B cell (primary cell): ENCODE measurements at regions not wholly inside any gene's neighbourhood (a gene's known extent, or its start where the extent isn't known, plus 50 kb on each side); places are given as distances from the start of the nearest gene placed in this dataset.

Source experiments
- ATAC-seq: fragments of 200-7000 bp; cut with Tn5 transposase; one replicate; pipeline ENCODE4 v1.10.0; 2021; ENCODE audit warnings: low read depth, mild to moderate bottlenecking, moderate number of reproducible peaks, moderate library complexity
- CTCF ChIA-PET: fragments of 350-600 bp; sonication (Branson Sonifier 250); formaldehyde crosslinking; loops from one replicate; lab custom pipeline; 2021; ENCODE audit warnings: antibody characterized with exemption, inconsistent platforms; lab: Charles Lee
- POLR2A ChIA-PET: fragments of 350-600 bp; sonication (Branson Sonifier 250); formaldehyde crosslinking; loops from one replicate; lab custom pipeline; 2021; ENCODE audit warnings: antibody characterized with exemption; lab: Charles Lee
- DNase-seq: peaks from one replicate; pipeline ENCODE4 v3.0.0; 2013
- H2AFZ ChIP-seq: 2 replicates; pipeline ENCODE4 v1.6.1; 2012; ENCODE audit warnings: mild to moderate bottlenecking, low read depth, low read length; ENCODE audit not compliant: insufficient read depth, poor library complexity, severe bottlenecking
- H3K27ac ChIP-seq, 2 donors: 1 replicate in 1 of 2; 2 replicates in 1 of 2; pipeline ENCODE4 v1.5.1; 2012 to 2013; ENCODE audit warnings: low read length in 2 of 2, mild to moderate bottlenecking in 2 of 2, moderate library complexity in 1 of 2
- H3K27me3 ChIP-seq, 4 experiments: fragments of 200-600 bp in 1 of 4; sonication (generic) in 1 of 4; replicated peaks in 1 of 4; 1 replicate in 2 of 4; 2 replicates in 2 of 4; pipeline versions ENCODE4 v1.6.1 to v1.7.0; 2013 to 2016; ENCODE audit warnings: low read length in 3 of 4, mild to moderate bottlenecking in 2 of 4, mixed read lengths in 1 of 4, moderate library complexity in 1 of 4; ENCODE audit not compliant: insufficient read depth in 4 of 4, control insufficient read depth in 3 of 4; ENCODE audit errors: control extremely low read depth in 1 of 4
- H3K36me3 ChIP-seq, 2 experiments: replicated peaks in 1 of 2; 1 replicate in 1 of 2; 2 replicates in 1 of 2; pipeline versions ENCODE4 v1.6.1 to v1.7.1; 2013; ENCODE audit warnings: low read length in 1 of 2; ENCODE audit not compliant: insufficient read depth in 2 of 2, control insufficient read depth in 1 of 2; ENCODE audit errors: control extremely low read depth in 1 of 2, extremely low read depth in 1 of 2
- H3K4me1 ChIP-seq, 2 donors: fragments of 200-600 bp in 1 of 2; sonication (generic) in 1 of 2; 1 replicate in 1 of 2; 2 replicates in 1 of 2; pipeline versions ENCODE4 v1.5.1 to v1.6.1; 2013 to 2017; ENCODE audit warnings: low read length in 2 of 2; ENCODE audit not compliant: control insufficient read depth in 2 of 2, insufficient read depth in 2 of 2
- H3K4me2 ChIP-seq: replicated peaks from 2 replicates; pipeline ENCODE3; 2012; ENCODE audit warnings: mild to moderate bottlenecking, low read depth, low read length; ENCODE audit not compliant: poor library complexity, severe bottlenecking
- H3K4me3 ChIP-seq, 5 experiments: fragments of 200-600 bp in 1 of 5; sonication (generic) in 1 of 5; 1 replicate in 3 of 5; 2 replicates in 2 of 5; pipeline versions ENCODE4 v1.5.1 to v1.7.0; 2011 to 2016; ENCODE audit warnings: low read length in 4 of 5, mild to moderate bottlenecking in 4 of 5, low read depth in 2 of 5, control low read depth in 1 of 5, moderate library complexity in 1 of 5; ENCODE audit not compliant: insufficient read depth in 1 of 5; ENCODE audit errors: control extremely low read depth in 1 of 5, extremely low read depth in 1 of 5
- H3K79me2 ChIP-seq: fragments of 200-600 bp; sonication (generic); one replicate; pipeline ENCODE4 v1.6.0; 2016; ENCODE audit warnings: low read length; ENCODE audit not compliant: control insufficient read depth, insufficient read depth
- H3K9ac ChIP-seq: fragments of 200-600 bp; sonication (generic); 2 replicates; pipeline ENCODE4 v1.6.1; 2017; ENCODE audit warnings: mild to moderate bottlenecking, low read length, moderate library complexity
- H3K9me3 ChIP-seq, 3 donors: one replicate each; pipeline versions ENCODE4 v1.6.1 to v1.7.1; 2013; ENCODE audit warnings: low read length in 2 of 3; ENCODE audit not compliant: control insufficient read depth in 2 of 3, insufficient read depth in 1 of 3; ENCODE audit errors: control extremely low read depth in 1 of 3
- H4K20me1 ChIP-seq: 2 replicates; pipeline ENCODE4 v1.6.0; 2012; ENCODE audit warnings: mild to moderate bottlenecking, low read length; ENCODE audit not compliant: insufficient read depth, control insufficient read depth, poor library complexity, severe bottlenecking
- H3K27ac Mint-ChIP-seq: one replicate; pipeline ENCODE4 v1.8.0; 2021; ENCODE audit warnings: mixed read lengths
- H3K27me3 Mint-ChIP-seq: one replicate; pipeline ENCODE4 v1.8.0; 2021; ENCODE audit warnings: mixed read lengths
- H3K4me1 Mint-ChIP-seq: one replicate; pipeline ENCODE4 v1.8.0; 2021; ENCODE audit warnings: mixed read lengths
- H3K4me3 Mint-ChIP-seq: one replicate; pipeline ENCODE4 v1.8.0; 2021; ENCODE audit warnings: mixed read lengths
- H3K9me3 Mint-ChIP-seq: one replicate; pipeline ENCODE4 v1.8.0; 2022; ENCODE audit warnings: mixed read lengths; ENCODE audit not compliant: insufficient read depth
- CTCF ChIP-seq: fragments of 200-600 bp; IDR thresholded peaks from one replicate; pipeline ENCODE4 v1.8.0; 2022; ENCODE audit warnings: antibody characterized with exemption, mild to moderate bottlenecking
- EZH2 ChIP-seq: IDR thresholded peaks from 2 replicates; pipeline ENCODE4 v1.6.1; 2012; ENCODE audit warnings: borderline replicate concordance, low read depth, mild to moderate bottlenecking, moderate library complexity, low read length; ENCODE audit not compliant: insufficient read depth, poor library complexity, severe bottlenecking
- WGBS: methylation state at CpG from one replicate; pipeline ENCODE4 v1.1.5; 2013; ENCODE audit warnings: missing lambda C conversion rate; ENCODE audit not compliant: insufficient coverage; 5-methylcytosine and 5-hydroxymethylcytosine counted together
- intact Hi-C: fragments of 100-400 bp; cut with micrococcal nuclease; formaldehyde crosslinking; loops from one replicate; pipeline ENCODE4 v1.10.0; 2022

DNA sequence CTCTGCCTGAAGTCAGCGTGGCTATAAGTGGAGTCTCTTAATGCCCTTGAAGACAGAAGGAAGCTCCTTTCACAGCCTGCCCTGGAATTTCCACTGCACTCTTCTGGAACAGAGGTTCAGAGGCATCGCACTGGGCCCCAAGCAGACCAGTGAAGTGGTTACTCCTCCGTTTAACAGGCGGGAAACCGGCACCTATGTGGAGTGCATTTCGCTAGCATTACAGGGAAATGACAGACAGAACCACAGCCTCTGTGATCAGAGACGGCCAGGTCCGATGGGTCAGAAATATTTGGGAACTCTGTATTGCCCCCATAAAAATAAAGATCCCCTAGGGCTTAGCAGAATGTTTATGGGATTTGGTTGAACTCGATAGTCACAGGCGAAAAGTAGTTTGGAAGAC, 406.9 kb upstream of the PRKCQ start:
- no peaks in the 10 kb centered on the region for H3K79me2 ChIP-seq
- intact Hi-C loops = no loop called here
- no peaks in the 10 kb centered on the region for H4K20me1 ChIP-seq
- no peak overlapping the region for H3K4me2 ChIP-seq
- no peaks in the 10 kb centered on the region for H3K9me3 ChIP-seq
- peaks cover 4% of the 10 kb centered on the region for H3K27me3 Mint-ChIP-seq
- H3K9me3 Mint-ChIP-seq = peaks cover 4% of the 10 kb centered on the region
- H3K27ac Mint-ChIP-seq = no peak overlapping the region
- H3K27me3 ChIP-seq = no peaks in the 10 kb centered on the region
- H3K27ac ChIP-seq = no peak overlapping the region
- TF ChIP-seq EZH2 = no peak
- TF ChIP-seq CTCF = no peak
- ATAC-seq = no peak
- DNase-seq = no peak
- no peak overlapping the region for H2AFZ ChIP-seq
- peaks cover 4% of the 10 kb centered on the region for H3K4me1 Mint-ChIP-seq
- peaks cover 0 to 8% of the 10 kb centered on the region in 2 donors for H3K4me1 ChIP-seq
- ChIA-PET POLR2A (no interaction called here), CTCF (no interaction called here)
- no peaks in the 10 kb centered on the region for H3K36me3 ChIP-seq
- no peak overlapping the region for H3K9ac ChIP-seq
- H3K4me3 ChIP-seq = no peak overlapping the region
- 96% methylated on average over 7 of the region's 10 CpGs for WGBS
- no peak overlapping the region for H3K4me3 Mint-ChIP-seq

GRCh38 chr10:6985644-6986043, 405.6 kb upstream of the PRKCQ start:
- no peak overlapping the region for H3K4me3 Mint-ChIP-seq
- peaks cover 5% of the 10 kb centered on the region for H3K27me3 Mint-ChIP-seq
- intact Hi-C loops = no loop called here
- ATAC-seq (no peak), DNase-seq (no peak)
- peaks cover 4% of the 10 kb centered on the region for H3K9me3 Mint-ChIP-seq
- Histone ChIP-seq H3K4me2 (no peak overlapping the region), H3K36me3 (no peaks in the 10 kb centered on the region), H3K9ac (no peak overlapping the region), H4K20me1 (no peaks in the 10 kb centered on the region), H3K27ac (no peak overlapping the region), H3K4me3 (no peak overlapping the region), H3K9me3 (no peaks in the 10 kb centered on the region), H3K27me3 (no peaks in the 10 kb centered on the region), H3K79me2 (no peaks in the 10 kb centered on the region), H2AFZ (no peak overlapping the region), H3K4me1 (peaks cover 0 to 1% of the 10 kb centered on the region in 2 donors)
- ChIA-PET POLR2A (no interaction called here), CTCF (no interaction called here)
- WGBS = 73% methylated on average over 9 of the region's 9 CpGs
- TF ChIP-seq EZH2 = no peak
- TF ChIP-seq CTCF = no peak
- peaks cover under 1% of the 10 kb centered on the region for H3K4me1 Mint-ChIP-seq
- no peak overlapping the region for H3K27ac Mint-ChIP-seq
